ENCODE measurements at regions not wholly inside any gene's neighbourhood (a gene's known extent, or its start where the extent isn't known, plus 50 kb on each side); places are given as distances from the start of the nearest gene placed in this dataset.

- no peak for TF ChIP-seq CTCF (IDR thresholded peaks at IDR 0.05)
- no peak for TF ChIP-seq POLR2AphosphoS5 (IDR thresholded peaks at IDR 0.05; ENCODE audit: low read depth, low read length)
- TF ChIP-seq SIN3A (IDR thresholded peaks at IDR 0.05; ENCODE audit: borderline replicate concordance, insufficient read depth, low read depth, low read length) = no peak
Measured at GRCh38 chr2:226364217-226364616, 435.4 kb downstream of the IRS1 start.

Measured in Panc1 (cell line).